HAP-1 (cell line): ENCODE measurements at regions not wholly inside any gene's neighbourhood (a gene's known extent, or its start where the extent isn't known, plus 50 kb on each side); places are given as distances from the start of the nearest gene placed in this dataset.

Experiments
- DNase-seq, 2 experiments: peaks; one replicate each; pipeline ENCODE4 v3.0.0-alpha.2; 2016 to 2020; ENCODE audit warnings: low spot score in 2 of 2
- H3K27me3 ChIP-seq: fragments of 250-450 bp; sonication (Bioruptor Pico); 2 replicates; pipeline ENCODE4 v1.5.1; 2020; ENCODE audit warnings: low read depth, mild to moderate bottlenecking, moderate library complexity
- H3K36me3 ChIP-seq: fragments of 250-450 bp; sonication (Bioruptor Pico); replicated peaks from 2 replicates; pipeline ENCODE4 v1.5.1; 2020; ENCODE audit warnings: mild to moderate bottlenecking
- H3K4me1 ChIP-seq: fragments of 250-450 bp; sonication (Bioruptor Pico); 2 replicates; pipeline ENCODE4 v1.5.1; 2020; ENCODE audit warnings: mild to moderate bottlenecking
- H3K4me3 ChIP-seq: fragments of 250-450 bp; sonication (Bioruptor Pico); 2 replicates; pipeline ENCODE4 v1.5.1; 2020; ENCODE audit warnings: mild to moderate bottlenecking, moderate library complexity
- H3K9me3 ChIP-seq: fragments of 250-450 bp; sonication (Bioruptor Pico); 2 replicates; pipeline ENCODE4 v1.5.1; 2020; ENCODE audit warnings: mild to moderate bottlenecking, moderate library complexity
- in situ Hi-C: fragments of 300-500 bp; cut with MboI; formaldehyde crosslinking; loops from 3 replicates; pipeline ENCODE4 v1.14.3; 2020; ENCODE audit warnings: low sequenced_read_pairs, inconsistent platforms, mixed read lengths

GRCh38 chr5:107074996-107075395 is 595.7 kb downstream of the EFNA5 start:
- peaks cover 6% of the 10 kb centered on the region; the same call in 1 of the 2 replicates for H3K9me3 ChIP-seq
- no peak for DNase-seq
- in situ Hi-C loops, result no loop called here

GRCh38 chr5:107072967-107073366 is 597.8 kb downstream of the EFNA5 start:
- Histone ChIP-seq H3K27me3 (no peaks in the 10 kb centered on the region), H3K4me1 (peaks cover 13% of the 10 kb centered on the region), H3K4me3 (no peak overlapping the region), H3K9me3 (peaks cover 6% of the 10 kb centered on the region; the same call in 1 of the 2 replicates), H3K36me3 (no peaks in the 10 kb centered on the region; the same call in 1 of the 2 replicates)
- in situ Hi-C loops, result no loop called here
- no peak for DNase-seq

More at GRCh38 chr5:107074996-107075395, 595.7 kb downstream of the EFNA5 start:
- Histone ChIP-seq H3K36me3 (no peaks in the 10 kb centered on the region; the same call in 1 of the 2 replicates), H3K4me3 (no peak overlapping the region), H3K4me1 (no peaks in the 10 kb centered on the region; the same call in 1 of the 2 replicates), H3K27me3 (no peaks in the 10 kb centered on the region)

- H3K4me3 ChIP-seq, result no peak overlapping the region
- DNase-seq, result no peak
- H3K4me1 ChIP-seq, result peaks cover 18% of the 10 kb centered on the region
- in situ Hi-C loops, result no loop called here
- peaks cover 6% of the 10 kb centered on the region; the same call in 1 of the 2 replicates for H3K9me3 ChIP-seq
- H3K27me3 ChIP-seq, result no peaks in the 10 kb centered on the region
- no peaks in the 10 kb centered on the region; the same call in 1 of the 2 replicates for H3K36me3 ChIP-seq
Measured at GRCh38 chr5:107072440-107072839, 598.3 kb downstream of the EFNA5 start.

- Histone ChIP-seq H3K27me3 (no peaks in the 10 kb centered on the region), H3K4me1 (peaks cover 24% of the 10 kb centered on the region), H3K36me3 (no peaks in the 10 kb centered on the region; the same call in 1 of the 2 replicates), H3K4me3 (no peak overlapping the region), H3K9me3 (peaks cover 6% of the 10 kb centered on the region; the same call in 1 of the 2 replicates)
- in situ Hi-C loops, result no loop called here
- DNase-seq, result peak in 1 of 2 experiments; percentile 100
Measured at GRCh38 chr5:107068782-107069181, 602.0 kb downstream of the EFNA5 start.

- Histone ChIP-seq H3K4me3 (no peak overlapping the region), H3K9me3 (peaks cover 6% of the 10 kb centered on the region; the same call in 1 of the 2 replicates), H3K4me1 (peaks cover 24% of the 10 kb centered on the region), H3K27me3 (no peaks in the 10 kb centered on the region), H3K36me3 (no peaks in the 10 kb centered on the region; the same call in 1 of the 2 replicates)
- in situ Hi-C loops, result no loop called here
- DNase-seq, result peak; percentile 20 to 35
Measured at GRCh38 chr5:107067395-107067794, 603.3 kb downstream of the EFNA5 start.

- no peaks in the 10 kb centered on the region for H3K27me3 ChIP-seq
- H3K36me3 ChIP-seq, result no peaks in the 10 kb centered on the region
- H3K9me3 ChIP-seq, result no peaks in the 10 kb centered on the region
- DNase-seq, result no peak
- no peak overlapping the region for H3K4me3 ChIP-seq
- peaks cover 16% of the 10 kb centered on the region for H3K4me1 ChIP-seq
- in situ Hi-C loops, result no loop called here
Measured at GRCh38 chr5:107063511-107063910, 607.2 kb downstream of the EFNA5 start.

DNA sequence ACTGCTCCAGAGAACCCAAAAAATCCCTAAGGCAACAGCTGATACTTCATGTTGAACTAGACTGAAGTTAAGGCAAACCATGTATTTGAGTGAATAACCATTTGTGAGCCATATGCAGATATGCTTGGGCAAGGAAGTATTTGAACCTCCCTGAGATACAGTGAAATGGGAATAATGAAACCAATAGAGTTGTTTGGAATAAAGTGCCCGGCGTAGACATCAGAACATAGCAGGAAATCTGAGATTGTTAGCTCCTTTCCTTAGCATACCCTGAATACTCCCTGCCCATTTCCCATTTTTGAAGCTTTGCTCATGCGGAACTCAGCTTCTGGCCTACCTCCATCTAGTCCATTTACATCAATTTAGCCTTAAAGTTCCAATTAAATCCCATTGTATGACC is 611.9 kb downstream of the EFNA5 start:
- in situ Hi-C loops, result no loop called here
- Histone ChIP-seq H3K27me3 (no peaks in the 10 kb centered on the region), H3K4me1 (no peaks in the 10 kb centered on the region; the same call in none of the 2 replicates), H3K36me3 (no peaks in the 10 kb centered on the region), H3K4me3 (no peak overlapping the region), H3K9me3 (no peaks in the 10 kb centered on the region)
- no peak for DNase-seq

- no peak for DNase-seq
- no peaks in the 10 kb centered on the region for H3K27me3 ChIP-seq
Measured at GRCh38 chr5:107058235-107058634, 612.5 kb downstream of the EFNA5 start.

GRCh38 chr5:107056278-107056677 is 614.5 kb downstream of the EFNA5 start:
- Histone ChIP-seq H3K4me3 (no peak overlapping the region), H3K27me3 (no peaks in the 10 kb centered on the region), H3K36me3 (no peaks in the 10 kb centered on the region), H3K4me1 (no peaks in the 10 kb centered on the region; the same call in none of the 2 replicates), H3K9me3 (no peaks in the 10 kb centered on the region)
- no peak for DNase-seq
- in situ Hi-C loops, result no loop called here

More at GRCh38 chr5:107058235-107058634, 612.5 kb downstream of the EFNA5 start:
- Histone ChIP-seq H3K36me3 (no peaks in the 10 kb centered on the region), H3K4me3 (no peak overlapping the region), H3K9me3 (no peaks in the 10 kb centered on the region), H3K4me1 (no peaks in the 10 kb centered on the region; the same call in none of the 2 replicates)
- in situ Hi-C loops, result no loop called here

DNA sequence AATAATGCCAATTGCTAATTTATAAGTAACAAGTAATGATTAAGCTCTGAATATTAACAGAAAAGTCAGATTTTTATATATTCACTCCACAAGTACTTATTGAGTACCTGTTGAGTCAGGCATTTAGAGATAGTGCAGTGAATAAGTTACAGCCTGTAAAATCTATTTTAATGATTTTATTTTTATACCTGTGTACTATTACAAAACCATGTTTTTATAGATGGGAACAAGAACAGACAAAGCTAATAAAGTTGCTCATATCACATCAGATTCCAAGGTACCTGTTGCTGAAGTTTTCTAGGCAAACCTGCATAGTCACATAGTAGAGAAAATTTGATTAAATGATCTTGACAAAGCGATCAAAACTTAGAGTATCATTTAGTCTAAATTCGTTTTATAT is 623.7 kb downstream of the EFNA5 start:
- Histone ChIP-seq H3K4me3 (no peak overlapping the region), H3K9me3 (no peaks in the 10 kb centered on the region), H3K4me1 (peaks cover 7% of the 10 kb centered on the region), H3K36me3 (no peaks in the 10 kb centered on the region), H3K27me3 (no peaks in the 10 kb centered on the region)
- no peak for DNase-seq
- in situ Hi-C loops, result no loop called here

DNA sequence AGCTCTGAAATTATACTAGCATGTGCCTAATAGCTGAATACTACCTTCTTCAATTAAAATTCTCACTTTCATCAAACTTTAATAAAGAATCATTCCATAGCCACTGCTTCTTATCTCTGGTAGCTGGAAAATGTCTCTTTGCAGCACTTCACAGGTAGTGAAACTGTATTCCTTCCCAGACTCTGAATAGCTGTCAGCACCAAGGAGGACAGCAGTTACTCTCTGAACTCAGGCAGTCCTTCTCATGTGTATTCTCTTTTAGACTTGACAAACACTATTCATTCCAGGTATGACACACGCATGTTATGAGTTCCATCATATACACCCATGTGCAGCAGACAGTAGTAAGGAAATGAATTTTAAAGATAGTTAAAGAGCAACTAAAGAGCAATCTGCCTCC is 627.1 kb downstream of the EFNA5 start:
- Histone ChIP-seq H3K4me1 (peaks cover 12% of the 10 kb centered on the region), H3K27me3 (no peaks in the 10 kb centered on the region), H3K36me3 (no peaks in the 10 kb centered on the region), H3K4me3 (no peak overlapping the region), H3K9me3 (no peaks in the 10 kb centered on the region)
- in situ Hi-C loops, result no loop called here
- DNase-seq, result no peak

GRCh38 chr5:107040907-107041306 is 629.8 kb downstream of the EFNA5 start:
- in situ Hi-C loops, result no loop called here
- Histone ChIP-seq H3K4me1 (peaks cover 12% of the 10 kb centered on the region), H3K4me3 (no peak overlapping the region), H3K9me3 (no peaks in the 10 kb centered on the region), H3K27me3 (no peaks in the 10 kb centered on the region), H3K36me3 (no peaks in the 10 kb centered on the region)
- peak in 1 of 2 experiments; percentile 50 for DNase-seq

DNA sequence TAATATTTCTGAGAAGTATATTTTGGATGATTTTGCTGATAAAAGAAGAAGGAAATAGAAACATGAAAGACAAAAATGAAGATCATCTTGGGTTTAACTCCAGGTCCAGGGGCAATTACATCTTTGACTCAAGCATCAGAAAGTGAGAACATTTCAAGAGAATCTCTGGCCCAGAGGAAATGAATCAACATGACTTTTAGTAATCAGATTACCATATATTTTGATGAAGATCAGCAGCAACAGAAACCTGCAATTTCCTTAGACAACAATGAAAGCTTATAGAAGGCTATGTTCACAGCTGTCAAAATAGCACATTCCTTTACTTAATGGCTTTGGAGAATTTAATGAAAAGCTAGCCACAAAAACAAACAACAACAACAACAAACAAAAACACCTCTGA is 638.1 kb downstream of the EFNA5 start:
- no peaks in the 10 kb centered on the region for H3K27me3 ChIP-seq
- peaks cover 11% of the 10 kb centered on the region for H3K4me1 ChIP-seq
- H3K36me3 ChIP-seq, result no peaks in the 10 kb centered on the region
- H3K9me3 ChIP-seq, result no peaks in the 10 kb centered on the region
- H3K4me3 ChIP-seq, result no peak overlapping the region
- in situ Hi-C loops, result no loop called here
- no peak for DNase-seq

DNA sequence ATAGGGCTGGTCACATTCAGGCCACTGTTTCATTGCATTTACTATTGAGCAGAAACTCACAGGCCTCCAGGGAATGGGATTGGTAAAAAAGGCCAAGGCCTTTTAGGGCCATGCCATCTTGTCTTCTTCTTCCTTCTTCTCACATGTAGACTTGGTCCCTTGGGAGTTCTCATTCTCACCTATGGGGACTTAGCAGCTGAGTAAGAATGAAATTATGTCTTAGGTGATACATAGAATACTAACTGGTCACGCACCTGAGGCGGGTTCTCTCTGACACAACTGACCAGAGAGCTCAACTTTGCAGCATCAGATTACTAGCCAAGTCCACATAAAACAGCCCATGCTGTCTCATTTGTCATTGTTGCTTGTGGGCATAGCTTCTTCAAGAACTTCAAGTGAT is 641.8 kb downstream of the EFNA5 start:
- H3K9me3 ChIP-seq, result no peaks in the 10 kb centered on the region
- DNase-seq, result no peak
- peaks cover 22% of the 10 kb centered on the region for H3K4me1 ChIP-seq
- H3K27me3 ChIP-seq, result no peaks in the 10 kb centered on the region
- no peaks in the 10 kb centered on the region for H3K36me3 ChIP-seq
- H3K4me3 ChIP-seq, result no peak overlapping the region
- in situ Hi-C loops, result no loop called here
